GM21576 (cell line): ENCODE measurements at regions not wholly inside any gene's neighbourhood (a gene's known extent, or its start where the extent isn't known, plus 50 kb on each side); places are given as distances from the start of the nearest gene placed in this dataset.
"Not testable (repeated sequence)": the region's sequence is repeated elsewhere in the genome, so short reads cannot be mapped to it uniquely, and the experiment has no call there.

Experiments
- ATAC-seq: cut with Tn5 transposase; IDR thresholded peaks from one replicate; pipeline ENCODE4 v1.9.1; 2021; ENCODE audit warnings: mild to moderate bottlenecking, moderate library complexity; ENCODE audit not compliant: unreplicated experiment

GRCh38 chr2:91520972-91521535 lies 2829.6 kb downstream of the RPIA start:
- ATAC-seq, result not testable (repeated sequence)

GRCh38 chr2:91521944-91522343 lies 2830.5 kb downstream of the RPIA start:
- ATAC-seq, result not testable (repeated sequence)

- ATAC-seq, result not testable (repeated sequence)
These were observed 2831.4 kb downstream of the RPIA start for GRCh38 chr2:91522877-91523276.

GRCh38 chr2:91523751-91524150 lies 2832.3 kb downstream of the RPIA start:
- ATAC-seq, result not testable (repeated sequence)

- not testable (repeated sequence) for ATAC-seq
These were observed 2834.1 kb downstream of the RPIA start for GRCh38 chr2:91525587-91525986.

GRCh38 chr2:91526083-91526482 lies 2834.6 kb downstream of the RPIA start:
- ATAC-seq, result not testable (repeated sequence)

GRCh38 chr2:91527056-91527455 lies 2835.6 kb downstream of the RPIA start:
- ATAC-seq, result not testable (repeated sequence)

- not testable (repeated sequence) for ATAC-seq
These were observed 2836.1 kb downstream of the RPIA start for GRCh38 chr2:91527491-91528031.

- ATAC-seq, result not testable (repeated sequence)
These were observed 2836.9 kb downstream of the RPIA start for GRCh38 chr2:91528361-91528760.

- ATAC-seq, result not testable (repeated sequence)
These were observed 2844.6 kb downstream of the RPIA start for GRCh38 chr2:91536109-91536508.

GRCh38 chr2:91536549-91537263 lies 2845.2 kb downstream of the RPIA start:
- ATAC-seq, result not testable (repeated sequence)

GRCh38 chr2:91549316-91549715 lies 2857.8 kb downstream of the RPIA start:
- ATAC-seq, result not testable (repeated sequence)

GRCh38 chr2:91558234-91558633 lies 2866.8 kb downstream of the RPIA start:
- ATAC-seq, result not testable (repeated sequence)

- not testable (repeated sequence) for ATAC-seq
These were observed 2867.8 kb downstream of the RPIA start for GRCh38 chr2:91559269-91559668.

- ATAC-seq, result not testable (repeated sequence)
These were observed 2868.6 kb downstream of the RPIA start for GRCh38 chr2:91559886-91560614.

GRCh38 chr2:91562184-91562583 lies 2870.7 kb downstream of the RPIA start:
- not testable (repeated sequence) for ATAC-seq

- not testable (repeated sequence) for ATAC-seq
These were observed 2873.2 kb downstream of the RPIA start for GRCh38 chr2:91564700-91565099.

- not testable (repeated sequence) for ATAC-seq
These were observed 2874.4 kb downstream of the RPIA start for GRCh38 chr2:91565689-91566430.

GRCh38 chr2:91566611-91567010 lies 2875.1 kb downstream of the RPIA start:
- ATAC-seq, result not testable (repeated sequence)

GRCh38 chr2:91567546-91568335 lies 2876.3 kb downstream of the RPIA start:
- ATAC-seq, result not testable (repeated sequence)
